ENCODE measurements at regions not wholly inside any gene's neighbourhood (a gene's known extent, or its start where the extent isn't known, plus 50 kb on each side); places are given as distances from the start of the nearest gene placed in this dataset.

DNA sequence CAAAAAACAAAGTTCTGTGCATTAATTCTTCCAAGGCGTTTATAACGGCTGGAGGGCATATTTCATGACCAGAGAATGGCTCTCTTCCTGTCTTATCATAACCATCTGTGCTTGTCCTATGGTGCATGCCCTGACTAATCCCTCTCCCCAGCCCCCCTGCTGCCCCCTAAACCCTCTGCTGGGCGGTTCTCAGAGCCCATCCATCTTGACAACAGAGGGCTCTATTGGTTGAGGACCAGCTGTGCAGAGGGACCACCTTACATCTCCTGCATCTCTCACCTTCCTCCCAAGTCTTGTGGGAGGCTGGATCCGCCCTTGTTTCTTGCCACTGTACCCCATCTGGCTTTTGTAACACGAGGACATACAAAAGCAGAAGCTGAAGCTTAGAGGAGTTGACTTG, 282.1 kb downstream of the MIAT start:
- Histone ChIP-seq H3T11ph (ENCODE audit: low read length) (no peak overlapping the region), H3K9ac (ENCODE audit: extremely low read depth, insufficient read length, low read length) (no peak overlapping the region), H2BK15ac (ENCODE audit: low read depth, low read length) (no peak overlapping the region), H3K27ac (ENCODE audit: insufficient read length, low read depth, low read length) (no peak overlapping the region), H4K20me1 (ENCODE audit: control insufficient read depth, insufficient read depth, insufficient read length) (no peaks in the 10 kb centered on the region), H3K56ac (ENCODE audit: insufficient read length, low read depth, low read length) (no peak overlapping the region), H4K91ac (ENCODE audit: insufficient read length, low read depth, low read length) (no peak overlapping the region), H4K5ac (ENCODE audit: insufficient read length, low read depth, low read length) (no peak overlapping the region), H3K9me3 (ENCODE audit: control insufficient read depth, low read depth, low read length) (no peaks in the 10 kb centered on the region), H3K79me2 (ENCODE audit: insufficient read depth, low read length) (no peaks in the 10 kb centered on the region), H2BK5ac (ENCODE audit: insufficient read length, low read length) (no peak overlapping the region), H3K79me1 (ENCODE audit: insufficient read depth, low read depth, low read length, poor library complexity, severe bottlenecking) (no peaks in the 10 kb centered on the region), H3K4ac (ENCODE audit: low read depth, low read length) (no peak overlapping the region), H3K23ac (ENCODE audit: insufficient read length, low read depth, low read length) (no peak overlapping the region), H3K18ac (ENCODE audit: insufficient read length, low read depth, low read length) (no peak overlapping the region), H2BK20ac (ENCODE audit: low read depth, low read length, poor library complexity, severe bottlenecking) (no peak overlapping the region), H3K14ac (ENCODE audit: insufficient read depth, low read length) (no peak overlapping the region), H4K8ac (replicated peaks; ENCODE audit: insufficient read length, low read depth, low read length) (no peak overlapping the region), H3K4me2 (ENCODE audit: insufficient read depth, insufficient read length, low read length) (no peak overlapping the region), H3K27me3 (ENCODE audit: insufficient read depth, low read length) (no peaks in the 10 kb centered on the region), H2AFZ (ENCODE audit: low read length) (no peak overlapping the region), H2AK5ac (ENCODE audit: insufficient read length, low read length) (no peak overlapping the region), H2BK12ac (ENCODE audit: insufficient read length, low read depth, low read length) (no peak overlapping the region), H3K23me2 (ENCODE audit: insufficient read length, low read depth, low read length, poor library complexity, severe bottlenecking) (no peaks in the 10 kb centered on the region), H3K4me1 (ENCODE audit: insufficient read depth, low read length) (no peaks in the 10 kb centered on the region), H2BK120ac (ENCODE audit: low read depth, low read length, poor library complexity, severe bottlenecking) (no peak overlapping the region)
- WGBS (ENCODE audit: extremely low coverage, insufficient read length, low lambda C conversion rate), result no CpG with 5 or more reads among the region's 5 CpGs
- Mint-ChIP-seq H3K27ac (no peak overlapping the region), H3K36me3 (ENCODE audit: insufficient read depth in 1 of 3, low read depth in 3 of 3) (peaks cover 3 to 9% (median 6%) of the 10 kb centered on the region in 3 experiments; a peak in 6 of 7 replicates), H3K4me3 (no peak overlapping the region), H3K27me3 (ENCODE audit: low read depth) (peaks cover 31% of the 10 kb centered on the region), H3K4me1 (peaks cover 5 to 17% of the 10 kb centered on the region in 2 experiments), H3K9me3 (peaks cover 11 to 12% of the 10 kb centered on the region in 2 experiments)
- TF ChIP-seq, protein P1, sequence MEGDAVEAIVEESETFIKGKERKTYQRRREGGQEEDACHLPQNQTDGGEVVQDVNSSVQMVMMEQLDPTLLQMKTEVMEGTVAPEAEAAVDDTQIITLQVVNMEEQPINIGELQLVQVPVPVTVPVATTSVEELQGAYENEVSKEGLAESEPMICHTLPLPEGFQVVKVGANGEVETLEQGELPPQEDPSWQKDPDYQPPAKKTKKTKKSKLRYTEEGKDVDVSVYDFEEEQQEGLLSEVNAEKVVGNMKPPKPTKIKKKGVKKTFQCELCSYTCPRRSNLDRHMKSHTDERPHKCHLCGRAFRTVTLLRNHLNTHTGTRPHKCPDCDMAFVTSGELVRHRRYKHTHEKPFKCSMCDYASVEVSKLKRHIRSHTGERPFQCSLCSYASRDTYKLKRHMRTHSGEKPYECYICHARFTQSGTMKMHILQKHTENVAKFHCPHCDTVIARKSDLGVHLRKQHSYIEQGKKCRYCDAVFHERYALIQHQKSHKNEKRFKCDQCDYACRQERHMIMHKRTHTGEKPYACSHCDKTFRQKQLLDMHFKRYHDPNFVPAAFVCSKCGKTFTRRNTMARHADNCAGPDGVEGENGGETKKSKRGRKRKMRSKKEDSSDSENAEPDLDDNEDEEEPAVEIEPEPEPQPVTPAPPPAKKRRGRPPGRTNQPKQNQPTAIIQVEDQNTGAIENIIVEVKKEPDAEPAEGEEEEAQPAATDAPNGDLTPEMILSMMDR (conservative IDR thresholded peaks at IDR 0.05), result no peak
- DNase-seq, result no peak
